ENCODE measurements at regions not wholly inside any gene's neighbourhood (a gene's known extent, or its start where the extent isn't known, plus 50 kb on each side); places are given as distances from the start of the nearest gene placed in this dataset.
"Not testable (repeated sequence)": the region's sequence is repeated elsewhere in the genome, so short reads cannot be mapped to it uniquely, and the experiment has no call there.

DNA sequence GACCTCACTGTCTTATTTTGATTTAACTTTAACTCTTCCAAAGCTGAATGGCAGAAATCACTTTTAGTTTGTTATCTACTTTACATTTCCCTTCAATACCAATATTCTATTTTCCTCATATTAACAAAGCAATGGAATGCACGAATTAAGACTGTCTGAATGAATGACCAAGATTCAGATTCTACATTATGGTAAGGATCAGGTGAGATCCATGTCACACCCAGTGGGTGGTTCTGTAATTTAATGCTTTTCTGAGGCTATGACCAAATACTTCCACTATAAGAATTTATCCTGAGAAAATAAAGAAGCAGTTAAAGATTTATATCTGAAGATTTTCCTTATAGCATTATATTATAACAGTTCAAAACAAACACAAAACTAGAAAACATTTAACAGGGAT, 90.2 kb upstream of the NUPR2 start:
- Histone ChIP-seq H3K27me3 (ENCODE audit: insufficient read depth, low read length) (no peaks in the 10 kb centered on the region), H4K20me1 (ENCODE audit: insufficient read depth, low read length) (no peaks in the 10 kb centered on the region), H3K27ac (ENCODE audit: low read depth, low read length, poor library complexity, severe bottlenecking) (no peak overlapping the region), H3K9me2 (ENCODE audit: low read depth, low read length) (no peaks in the 10 kb centered on the region), H3K4me2 (ENCODE audit: low read length) (no peak overlapping the region), H2AFZ (ENCODE audit: low read length) (no peak overlapping the region), H3F3A (ENCODE audit: insufficient read depth, low read length) (no peaks in the 10 kb centered on the region), H3K79me2 (ENCODE audit: insufficient read depth, low read length) (no peaks in the 10 kb centered on the region), H3K36me3 (ENCODE audit: insufficient read depth, low read length) (no peaks in the 10 kb centered on the region), H3K9me3 (ENCODE audit: low read length) (no peaks in the 10 kb centered on the region), H3K4me1 (ENCODE audit: insufficient read depth, low read length, severe bottlenecking) (no peaks in the 10 kb centered on the region), H3K9ac (ENCODE audit: low read length) (no peak overlapping the region), H3K4me3 (ENCODE audit: low read depth, low read length, poor library complexity, severe bottlenecking) (no peak overlapping the region)
- no peak for TF ChIP-seq CTCF (IDR thresholded peaks at IDR 0.05; ENCODE audit: low read length)
- no peak for TF ChIP-seq EZH2 (IDR thresholded peaks at IDR 0.05; ENCODE audit: borderline replicate concordance, low read length)

GRCh38 chr7:56199639-56200038, 83.4 kb upstream of the NUPR2 start:
- no peaks in the 10 kb centered on the region for H3F3A ChIP-seq (ENCODE audit: insufficient read depth, low read length)
- H3K27ac ChIP-seq (ENCODE audit: low read depth, low read length, poor library complexity, severe bottlenecking): no peak overlapping the region
- no peaks in the 10 kb centered on the region for H3K36me3 ChIP-seq (ENCODE audit: insufficient read depth, low read length)
- no peak overlapping the region for H3K9ac ChIP-seq (ENCODE audit: low read length)
- H3K4me3 ChIP-seq (ENCODE audit: low read depth, low read length, poor library complexity, severe bottlenecking): no peak overlapping the region
- no peak overlapping the region for H2AFZ ChIP-seq (ENCODE audit: low read length)
- no peaks in the 10 kb centered on the region for H3K79me2 ChIP-seq (ENCODE audit: insufficient read depth, low read length)
- H4K20me1 ChIP-seq (ENCODE audit: insufficient read depth, low read length): no peaks in the 10 kb centered on the region
- H3K9me2 ChIP-seq (ENCODE audit: low read depth, low read length): no peaks in the 10 kb centered on the region
- no peaks in the 10 kb centered on the region for H3K4me1 ChIP-seq (ENCODE audit: insufficient read depth, low read length, severe bottlenecking)
- H3K27me3 ChIP-seq (ENCODE audit: insufficient read depth, low read length): no peaks in the 10 kb centered on the region
- TF ChIP-seq EZH2 (IDR thresholded peaks at IDR 0.05; ENCODE audit: borderline replicate concordance, low read length) (no peak), CTCF (IDR thresholded peaks at IDR 0.05; ENCODE audit: low read length) (no peak)
- no peaks in the 10 kb centered on the region for H3K9me3 ChIP-seq (ENCODE audit: low read length)
- H3K4me2 ChIP-seq (ENCODE audit: low read length): no peak overlapping the region

DNA sequence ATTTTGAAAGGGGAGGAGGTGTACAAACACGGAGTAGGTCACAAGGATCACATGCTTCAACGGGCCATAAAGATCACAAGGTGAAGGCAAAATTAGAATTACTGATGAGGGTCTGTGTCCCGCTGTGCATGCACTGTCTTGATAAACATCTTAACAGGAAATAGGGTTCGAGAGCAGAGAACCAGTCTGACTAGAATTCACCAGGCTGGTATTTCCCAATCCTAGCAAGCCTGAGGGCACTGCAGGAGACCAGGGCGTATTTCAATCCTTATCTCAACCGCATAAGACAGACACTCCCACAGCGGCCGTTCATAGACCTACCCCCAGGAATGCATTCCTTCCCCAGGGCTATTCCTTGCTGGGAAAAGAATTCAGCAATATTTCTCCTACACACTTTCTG, 80.0 kb upstream of the NUPR2 start:
- not testable (repeated sequence) for H3F3A ChIP-seq (ENCODE audit: insufficient read depth, low read length); H3K9me2 ChIP-seq (ENCODE audit: low read depth, low read length); H4K20me1 ChIP-seq (ENCODE audit: insufficient read depth, low read length); H3K4me2 ChIP-seq (ENCODE audit: low read length); H3K27me3 ChIP-seq (ENCODE audit: insufficient read depth, low read length); H3K27ac ChIP-seq (ENCODE audit: low read depth, low read length, poor library complexity, severe bottlenecking); H3K9me3 ChIP-seq (ENCODE audit: low read length); H3K4me1 ChIP-seq (ENCODE audit: insufficient read depth, low read length, severe bottlenecking); H3K36me3 ChIP-seq (ENCODE audit: insufficient read depth, low read length); H3K4me3 ChIP-seq (ENCODE audit: low read depth, low read length, poor library complexity, severe bottlenecking); H2AFZ ChIP-seq (ENCODE audit: low read length); H3K79me2 ChIP-seq (ENCODE audit: insufficient read depth, low read length); H3K9ac ChIP-seq (ENCODE audit: low read length)

DNA sequence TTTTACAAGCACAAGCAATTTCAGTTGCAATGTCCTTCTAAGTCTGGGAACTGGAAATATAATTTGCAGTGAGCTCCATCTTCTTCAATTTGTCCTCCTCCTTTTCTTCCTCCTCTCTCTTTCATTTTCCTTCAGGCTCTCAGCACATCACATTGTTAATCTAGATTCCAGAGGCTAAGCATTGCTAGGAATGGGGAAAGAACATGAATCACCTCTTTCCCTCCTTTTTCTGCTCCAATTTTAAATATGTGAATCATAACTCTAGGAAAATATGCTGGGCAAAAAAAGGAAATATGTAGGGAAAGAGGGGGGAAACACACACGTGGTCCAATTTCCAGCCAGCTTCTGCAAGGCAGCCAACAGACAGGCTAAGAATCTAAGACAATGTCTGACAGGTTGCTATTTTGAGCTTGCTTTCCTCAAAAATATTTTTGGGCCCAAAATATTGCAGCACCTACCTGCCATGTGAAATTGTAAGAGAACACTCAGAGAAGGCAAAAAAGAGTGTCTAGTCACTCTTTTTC, 72.7 kb upstream of the NUPR2 start:
- Histone ChIP-seq H2AFZ (ENCODE audit: low read length) (no peak overlapping the region), H3K9me2 (ENCODE audit: low read depth, low read length) (no peaks in the 10 kb centered on the region), H3K27ac (ENCODE audit: low read depth, low read length, poor library complexity, severe bottlenecking) (no peak overlapping the region), H3K4me3 (ENCODE audit: low read depth, low read length, poor library complexity, severe bottlenecking) (no peak overlapping the region), H3K36me3 (ENCODE audit: insufficient read depth, low read length) (no peaks in the 10 kb centered on the region), H3K9ac (ENCODE audit: low read length) (no peak overlapping the region), H3F3A (ENCODE audit: insufficient read depth, low read length) (no peaks in the 10 kb centered on the region), H3K79me2 (ENCODE audit: insufficient read depth, low read length) (no peaks in the 10 kb centered on the region), H3K4me2 (ENCODE audit: low read length) (no peak overlapping the region), H3K9me3 (ENCODE audit: low read length) (no peaks in the 10 kb centered on the region), H4K20me1 (ENCODE audit: insufficient read depth, low read length) (no peaks in the 10 kb centered on the region), H3K27me3 (ENCODE audit: insufficient read depth, low read length) (no peaks in the 10 kb centered on the region), H3K4me1 (ENCODE audit: insufficient read depth, low read length, severe bottlenecking) (no peaks in the 10 kb centered on the region)
- TF ChIP-seq EZH2 (IDR thresholded peaks at IDR 0.05; ENCODE audit: borderline replicate concordance, low read length) (no peak), CTCF (IDR thresholded peaks at IDR 0.05; ENCODE audit: low read length) (no peak)

Measured in OCI-LY1 (cell line).